ENCODE measurements at regions not wholly inside any gene's neighbourhood (a gene's known extent, or its start where the extent isn't known, plus 50 kb on each side); places are given as distances from the start of the nearest gene placed in this dataset.
A peak's percentile ranks its signal among the peaks of the same experiment; 100 is the strongest.
"Not testable (repeated sequence)": the region's sequence is repeated elsewhere in the genome, so short reads cannot be mapped to it uniquely, and the experiment has no call there.

DNA sequence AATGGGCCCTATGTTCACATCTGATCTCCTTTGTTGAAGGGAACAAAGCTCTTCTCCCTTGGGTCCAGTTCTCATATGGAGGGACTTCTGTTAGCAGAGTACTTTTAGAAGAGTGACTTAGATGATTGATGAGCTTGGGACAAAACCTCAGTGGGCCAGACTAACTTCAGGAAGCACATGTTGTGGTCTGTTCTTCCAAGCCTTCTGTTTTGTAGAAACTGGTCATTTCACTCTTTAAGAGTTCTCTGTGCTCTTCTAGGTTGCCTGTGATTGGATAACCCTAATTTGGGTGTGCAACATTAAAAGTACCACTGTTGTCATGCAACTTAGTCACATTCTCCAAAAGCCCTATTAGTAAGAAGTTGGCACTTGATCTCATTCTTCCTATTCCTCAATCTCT is 183.5 kb upstream of the ACO1 start:
- DNase-seq (ENCODE audit: extremely low read depth, low read depth) = no peak
- TF ChIP-seq, protein P1, sequence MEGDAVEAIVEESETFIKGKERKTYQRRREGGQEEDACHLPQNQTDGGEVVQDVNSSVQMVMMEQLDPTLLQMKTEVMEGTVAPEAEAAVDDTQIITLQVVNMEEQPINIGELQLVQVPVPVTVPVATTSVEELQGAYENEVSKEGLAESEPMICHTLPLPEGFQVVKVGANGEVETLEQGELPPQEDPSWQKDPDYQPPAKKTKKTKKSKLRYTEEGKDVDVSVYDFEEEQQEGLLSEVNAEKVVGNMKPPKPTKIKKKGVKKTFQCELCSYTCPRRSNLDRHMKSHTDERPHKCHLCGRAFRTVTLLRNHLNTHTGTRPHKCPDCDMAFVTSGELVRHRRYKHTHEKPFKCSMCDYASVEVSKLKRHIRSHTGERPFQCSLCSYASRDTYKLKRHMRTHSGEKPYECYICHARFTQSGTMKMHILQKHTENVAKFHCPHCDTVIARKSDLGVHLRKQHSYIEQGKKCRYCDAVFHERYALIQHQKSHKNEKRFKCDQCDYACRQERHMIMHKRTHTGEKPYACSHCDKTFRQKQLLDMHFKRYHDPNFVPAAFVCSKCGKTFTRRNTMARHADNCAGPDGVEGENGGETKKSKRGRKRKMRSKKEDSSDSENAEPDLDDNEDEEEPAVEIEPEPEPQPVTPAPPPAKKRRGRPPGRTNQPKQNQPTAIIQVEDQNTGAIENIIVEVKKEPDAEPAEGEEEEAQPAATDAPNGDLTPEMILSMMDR (IDR thresholded peaks at IDR 0.05; ENCODE audit: low read depth, low read length) = no peak

DNA sequence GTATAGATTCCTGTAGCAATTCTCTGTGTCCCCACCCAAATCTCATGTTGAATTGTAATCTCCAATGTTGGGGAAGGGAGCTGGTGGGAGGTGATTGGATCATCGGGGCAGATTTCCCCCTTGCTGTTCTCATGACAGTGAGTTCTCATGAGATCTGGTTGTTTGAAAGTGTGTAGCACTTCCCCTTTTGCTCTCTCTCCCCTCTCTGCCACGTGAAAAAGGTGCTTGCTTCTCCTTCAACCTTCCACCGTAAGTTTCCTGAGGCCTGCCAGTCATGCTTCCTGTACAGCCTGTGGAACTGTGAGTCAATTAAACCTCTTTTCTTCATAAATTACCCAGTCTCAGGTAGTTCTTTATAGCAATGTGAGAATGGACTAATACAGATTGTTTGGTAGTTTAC is 175.3 kb upstream of the ACO1 start:
- not testable (repeated sequence) for DNase-seq (ENCODE audit: extremely low read depth, low read depth)

DNA sequence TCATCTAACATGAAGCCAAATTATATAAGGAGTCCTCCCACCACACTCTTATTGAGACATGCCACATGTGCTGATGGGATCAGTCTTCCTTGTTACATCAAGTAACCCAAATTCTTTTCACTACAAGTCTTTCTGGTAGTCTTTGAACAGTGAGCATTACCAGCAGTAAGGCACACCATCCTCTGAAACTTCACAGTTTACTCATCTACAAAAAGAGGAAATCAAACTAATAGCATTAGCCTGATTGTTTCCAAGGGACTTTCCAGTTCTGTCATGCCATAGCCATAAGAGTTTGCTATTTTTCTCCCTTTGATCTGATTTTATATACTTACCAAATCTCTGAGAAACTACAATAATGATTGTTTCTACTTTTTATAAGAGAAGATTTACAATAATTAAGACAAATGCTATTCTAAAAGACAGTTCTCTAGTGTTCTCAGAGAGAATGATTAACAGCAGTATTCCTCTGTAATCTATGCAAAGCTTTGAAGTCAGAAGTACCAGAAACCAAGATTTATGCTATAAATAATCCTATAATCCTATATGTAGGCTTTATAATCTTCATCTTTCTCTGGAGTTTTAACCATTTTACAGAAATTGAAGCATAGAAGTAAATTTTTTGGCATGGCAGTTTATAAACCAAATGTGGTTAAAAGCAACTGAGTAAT is 166.2 kb upstream of the ACO1 start:
- DNase-seq (ENCODE audit: extremely low read depth, low read depth) = no peak
- TF ChIP-seq, protein P1 (IDR thresholded peaks at IDR 0.05; ENCODE audit: low read depth, low read length) = no peak

DNA sequence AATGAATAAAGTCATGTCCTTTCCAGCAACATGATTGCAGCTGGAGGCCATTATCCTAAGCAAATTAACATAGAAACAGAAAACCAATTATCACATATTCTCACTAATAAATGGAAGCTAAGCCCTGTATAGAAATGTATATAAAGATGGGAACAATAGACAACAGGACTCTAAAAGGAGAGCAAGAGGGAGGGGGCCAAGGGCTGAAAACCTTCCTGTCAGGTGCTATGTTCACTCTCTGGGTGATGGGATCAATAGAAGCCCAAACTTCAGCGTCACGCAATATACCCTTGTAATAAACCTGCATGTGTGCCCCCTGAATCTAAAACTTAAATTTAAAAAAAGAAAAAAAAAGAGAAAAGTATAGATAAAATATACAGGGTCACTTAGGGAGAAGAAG is 163.7 kb upstream of the ACO1 start:
- TF ChIP-seq, protein P1 (IDR thresholded peaks at IDR 0.05; ENCODE audit: low read depth, low read length) = no peak
- DNase-seq (ENCODE audit: extremely low read depth, low read depth) = no peak

DNA sequence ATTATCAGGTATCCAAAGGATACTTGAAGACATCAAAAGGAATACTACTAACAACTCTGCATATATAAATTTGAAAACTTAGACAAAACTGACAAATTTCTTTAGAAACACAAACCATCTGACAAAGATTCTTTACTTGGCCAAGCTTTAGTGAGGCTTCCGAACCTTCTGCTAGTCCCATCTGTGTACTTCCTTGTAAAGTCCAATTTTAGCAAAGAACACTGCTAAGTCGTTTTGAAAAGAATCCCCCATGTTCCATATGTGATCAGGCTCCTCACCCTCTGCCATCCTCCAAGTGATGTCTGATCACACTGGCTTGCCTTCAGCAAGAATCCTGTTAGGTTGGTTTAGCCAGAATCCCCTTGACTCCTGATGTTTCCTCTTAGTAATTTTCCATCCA is 150.0 kb upstream of the ACO1 start:
- TF ChIP-seq, protein P1 (IDR thresholded peaks at IDR 0.05; ENCODE audit: low read depth, low read length) = no peak
- DNase-seq (ENCODE audit: extremely low read depth, low read depth) = no peak

DNA sequence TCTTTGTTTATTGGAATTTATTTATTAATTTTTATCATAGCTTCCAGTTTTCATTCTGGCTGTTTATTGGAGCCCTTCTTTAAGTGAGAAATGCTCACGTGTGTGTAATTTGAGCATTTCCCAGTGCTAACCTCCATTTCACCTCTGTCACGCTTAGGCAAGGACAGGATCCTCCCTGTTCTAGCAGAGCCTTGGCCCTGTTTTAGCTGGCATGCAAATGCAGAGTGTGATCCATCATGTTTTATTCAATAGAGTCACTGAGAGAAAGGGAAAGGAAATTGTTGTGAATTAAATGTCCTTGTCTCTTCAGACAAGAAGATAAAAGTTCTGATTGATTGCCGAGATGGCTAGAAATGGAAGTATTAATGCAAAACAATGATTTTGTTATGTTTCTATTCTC is 137.3 kb upstream of the ACO1 start:
- no peak for DNase-seq (ENCODE audit: extremely low read depth, low read depth)
- TF ChIP-seq, protein P1 (IDR thresholded peaks at IDR 0.05; ENCODE audit: low read depth, low read length) = no peak

DNA sequence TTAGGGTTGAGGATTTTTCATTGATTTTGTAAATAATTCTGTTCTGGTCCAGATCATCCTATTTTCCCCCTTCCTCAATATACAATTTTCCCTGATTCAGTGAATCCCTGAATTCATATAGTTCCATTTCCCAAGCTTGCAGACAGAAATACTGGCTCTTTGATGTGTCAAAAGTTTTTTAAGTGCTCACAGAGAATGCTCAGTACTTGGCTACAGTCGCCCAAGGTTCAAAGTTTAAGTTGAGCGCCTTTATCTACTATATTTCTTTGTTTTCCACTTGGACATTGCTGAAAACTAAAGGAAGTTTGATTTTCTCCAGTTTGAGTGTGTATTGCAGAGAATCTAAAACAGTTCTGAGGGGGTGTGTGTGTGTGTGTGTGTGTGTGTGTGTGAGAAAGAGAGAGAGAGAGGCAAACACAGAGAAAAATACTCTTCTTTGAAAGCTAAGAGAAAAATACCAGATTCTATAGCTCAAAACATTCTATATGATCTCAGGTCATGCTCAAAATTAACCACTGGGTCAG is 136.2 kb upstream of the ACO1 start:
- TF ChIP-seq, protein P1 (IDR thresholded peaks at IDR 0.05; ENCODE audit: low read depth, low read length) = no peak
- no peak for DNase-seq (ENCODE audit: extremely low read depth, low read depth)

DNA sequence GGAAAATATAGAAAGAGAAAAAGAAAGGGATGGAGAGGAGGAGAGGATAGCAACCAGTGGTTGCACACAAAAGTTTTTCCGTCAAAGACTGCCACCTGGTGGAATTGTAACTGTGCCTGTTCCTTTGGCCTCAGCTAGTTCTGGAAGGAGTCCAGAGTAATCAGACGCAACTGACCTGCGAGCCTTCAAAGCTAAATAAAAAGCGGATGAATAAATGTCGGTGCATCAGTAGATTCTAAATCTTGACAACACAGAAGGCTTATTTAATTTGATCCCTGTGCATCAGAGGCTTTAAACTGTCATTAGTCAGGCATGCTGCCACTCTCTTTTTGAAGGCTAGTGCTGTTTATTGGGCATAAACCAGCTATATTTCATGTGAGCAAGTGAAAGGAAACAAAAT is 132.9 kb upstream of the ACO1 start:
- TF ChIP-seq, protein P1 (IDR thresholded peaks at IDR 0.05; ENCODE audit: low read depth, low read length) = peak; percentile 15
- no peak for DNase-seq (ENCODE audit: extremely low read depth, low read depth)

Measured in AG09319 (cell line).